Stimulated activated CD8-positive, alpha-beta memory T cell treated with anti-CD3 and anti-CD28 coated beads, Interleukin-4, amount 100 ng/mL, for 24 hours (primary cell): ENCODE measurements at regions not wholly inside any gene's neighbourhood (a gene's known extent, or its start where the extent isn't known, plus 50 kb on each side); places are given as distances from the start of the nearest gene placed in this dataset.
A peak's percentile ranks its signal among the peaks of the same experiment; 100 is the strongest.

Source experiments
- DNase-seq: peaks from one replicate; pipeline ENCODE4 v3.0.0-alpha.2; 2020; ENCODE audit warnings: low read depth

DNA sequence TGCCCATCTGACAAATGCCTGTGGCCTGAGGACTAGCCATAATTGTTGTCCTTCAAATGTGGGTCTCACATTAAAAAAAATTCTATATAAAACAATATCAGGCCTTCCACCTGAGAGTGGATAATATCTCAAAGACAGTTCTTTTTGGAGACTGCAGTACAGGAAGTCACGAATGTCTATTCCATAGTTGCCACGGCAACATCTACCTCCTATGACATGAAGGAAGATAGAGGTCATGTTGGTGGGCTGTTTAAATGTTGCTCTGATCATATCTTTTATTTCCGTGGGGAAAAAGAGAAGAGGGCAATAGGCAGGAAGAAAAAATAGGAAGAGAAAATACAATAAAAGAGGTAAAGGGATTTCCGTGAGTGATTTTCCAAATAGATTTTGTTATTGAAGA is 151.8 kb downstream of the ARL6IP6 start:
- DNase-seq = no peak

DNA sequence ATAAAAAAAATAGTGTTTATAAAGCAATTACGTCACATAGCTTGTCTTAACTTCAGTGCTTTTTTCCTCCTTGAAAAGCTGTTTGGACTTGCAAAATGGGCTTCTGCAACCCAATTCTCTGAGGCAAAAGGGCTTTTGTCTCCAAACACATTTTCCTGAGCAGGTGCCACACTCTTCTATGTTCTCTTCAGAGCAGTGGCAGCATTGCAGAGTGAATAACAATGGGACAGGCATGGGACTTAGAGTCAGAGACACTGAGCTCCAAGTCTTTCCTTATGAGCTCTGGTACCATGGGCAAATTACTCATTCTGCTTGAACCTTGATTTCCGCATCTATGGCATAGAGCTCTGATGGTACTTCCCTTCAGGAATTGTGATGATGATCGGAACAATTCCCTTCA is 149.0 kb downstream of the ARL6IP6 start:
- no peak for DNase-seq

GRCh38 chr2:152864601-152865149 is 146.3 kb downstream of the ARL6IP6 start:
- no peak for DNase-seq

GRCh38 chr2:152863826-152864225 is 145.4 kb downstream of the ARL6IP6 start:
- DNase-seq = no peak

GRCh38 chr2:152861349-152861942 is 143.0 kb downstream of the ARL6IP6 start:
- peak; percentile 1 for DNase-seq

GRCh38 chr2:152858594-152859265 is 140.3 kb downstream of the ARL6IP6 start:
- DNase-seq = no peak

DNA sequence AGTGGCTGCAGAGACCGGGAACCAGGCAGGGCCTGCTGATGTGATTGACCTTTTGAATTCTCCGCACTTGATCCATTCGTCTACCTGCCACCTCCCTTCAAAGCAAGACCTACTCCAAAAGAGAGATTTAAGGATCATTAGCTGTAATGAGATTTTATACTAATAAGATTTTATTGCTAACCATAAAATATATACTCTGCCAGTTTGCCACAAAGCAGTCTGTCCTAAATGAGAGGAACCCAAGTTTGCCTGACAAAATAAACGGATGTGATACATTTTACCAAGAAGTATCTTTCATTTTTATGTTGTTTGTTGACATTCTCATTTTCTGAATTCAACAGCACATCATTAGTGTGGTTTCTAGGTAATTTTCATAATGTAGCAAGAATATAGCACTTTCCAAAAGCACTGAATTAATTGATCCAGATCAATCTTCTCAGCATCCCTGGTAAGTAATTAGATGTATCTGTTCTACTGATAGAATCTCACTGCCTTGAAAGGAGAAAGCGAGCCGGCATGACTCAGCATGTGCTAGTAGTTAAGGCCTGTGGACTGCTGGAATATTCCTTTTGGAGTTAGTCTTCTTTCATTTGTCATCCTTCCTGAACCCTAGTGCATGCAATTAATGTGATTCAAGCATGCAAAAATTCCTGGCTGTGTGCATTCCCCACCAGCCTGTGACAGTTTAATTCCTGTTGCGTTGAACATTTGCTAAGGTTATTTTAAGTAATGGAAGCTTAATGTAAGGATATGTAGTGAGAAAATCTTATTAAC is 128.5 kb downstream of the ARL6IP6 start:
- no peak for DNase-seq

DNA sequence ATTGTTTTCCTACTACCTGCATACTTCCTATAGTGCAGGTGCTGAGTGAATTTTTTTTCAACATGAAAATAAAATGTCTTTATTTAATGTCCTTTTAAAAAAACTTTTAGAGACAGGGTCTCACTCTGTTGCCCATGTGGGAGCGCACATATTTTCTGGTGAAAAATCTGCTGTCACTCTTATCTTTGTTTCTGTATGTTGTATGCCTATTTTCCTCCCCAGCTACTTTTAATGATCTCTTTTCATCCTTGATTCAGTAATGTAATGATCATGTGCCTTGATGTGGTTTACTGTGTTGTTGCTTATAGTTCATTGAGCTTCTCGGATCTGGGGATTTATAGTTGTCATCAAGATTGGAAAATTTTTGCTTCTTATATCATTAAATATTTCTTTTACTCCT is 117.3 kb downstream of the ARL6IP6 start:
- no peak for DNase-seq

DNA sequence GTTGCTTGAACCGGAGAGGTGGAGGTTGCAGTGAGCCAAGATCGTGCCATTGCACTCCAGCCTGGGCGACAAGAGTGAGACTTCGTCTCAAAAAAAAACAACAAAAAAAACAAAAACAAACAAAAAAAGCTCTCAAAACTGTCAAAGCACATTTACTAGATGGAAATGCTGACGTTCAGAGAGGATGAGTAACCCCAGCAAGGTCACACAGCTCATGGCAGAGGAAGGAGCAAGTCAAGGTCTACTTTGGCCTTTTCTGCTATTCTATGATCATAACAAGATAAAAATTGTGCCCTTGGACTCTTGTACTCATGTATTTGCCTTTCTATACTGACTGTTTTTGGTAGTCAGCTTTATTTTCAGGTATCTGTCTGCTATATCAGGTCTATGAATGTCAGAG is 109.5 kb downstream of the ARL6IP6 start:
- no peak for DNase-seq

DNA sequence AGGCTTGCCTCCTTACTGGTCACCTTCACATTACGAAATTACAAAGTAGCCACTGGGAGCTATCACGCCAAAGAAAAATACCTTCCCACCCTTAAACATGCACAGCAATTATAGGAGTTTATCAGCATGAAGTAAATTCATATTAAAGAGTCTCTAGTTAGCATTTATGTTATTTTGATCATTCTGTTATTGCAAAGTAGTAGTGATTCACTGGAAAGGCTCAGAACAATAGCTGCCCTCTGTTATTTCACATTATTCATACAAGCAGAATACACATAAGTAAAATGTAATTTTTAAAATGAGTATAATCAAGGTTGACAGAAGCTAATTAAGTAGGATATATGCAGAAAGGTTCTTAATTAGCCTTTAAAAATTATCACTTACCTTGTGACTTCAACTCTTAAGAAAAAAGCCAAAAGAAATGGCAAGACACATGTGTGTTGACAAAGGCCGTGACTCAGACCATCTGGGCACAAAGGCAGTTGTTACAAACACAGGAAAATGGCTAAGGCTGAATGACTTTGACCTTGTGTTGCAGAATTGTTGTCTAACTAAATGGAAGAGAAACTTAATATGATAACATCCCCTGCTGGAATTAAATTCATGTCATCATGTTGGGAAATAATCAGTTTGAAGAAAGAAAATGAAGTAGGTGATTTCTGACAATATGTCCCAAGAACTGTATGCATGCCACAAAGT is 108.3 kb downstream of the ARL6IP6 start:
- DNase-seq = no peak

- DNase-seq = no peak
Measured at GRCh38 chr2:152825834-152826233, 107.4 kb downstream of the ARL6IP6 start.

DNA sequence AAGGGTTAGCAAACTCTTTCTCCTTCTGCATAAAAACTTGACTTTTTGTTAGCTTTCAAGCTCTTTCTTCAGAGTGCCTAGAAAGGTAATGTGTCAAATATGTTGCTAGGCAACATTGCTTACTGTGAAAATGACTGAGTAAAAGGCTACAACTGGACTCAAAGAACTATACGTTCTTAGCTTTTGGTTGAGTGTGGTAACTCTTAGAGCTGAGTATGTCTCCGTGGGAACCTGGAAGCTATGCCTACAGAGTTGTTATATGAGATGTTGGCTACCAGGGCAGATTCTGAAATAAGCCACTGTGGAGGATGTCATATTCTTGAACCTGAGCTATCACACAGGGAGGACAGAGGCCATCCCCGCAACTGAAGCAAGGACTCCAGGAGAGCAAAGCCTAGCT is 105.5 kb downstream of the ARL6IP6 start:
- DNase-seq = no peak

- no peak for DNase-seq
Measured at GRCh38 chr2:152822676-152823075, 104.3 kb downstream of the ARL6IP6 start.

DNA sequence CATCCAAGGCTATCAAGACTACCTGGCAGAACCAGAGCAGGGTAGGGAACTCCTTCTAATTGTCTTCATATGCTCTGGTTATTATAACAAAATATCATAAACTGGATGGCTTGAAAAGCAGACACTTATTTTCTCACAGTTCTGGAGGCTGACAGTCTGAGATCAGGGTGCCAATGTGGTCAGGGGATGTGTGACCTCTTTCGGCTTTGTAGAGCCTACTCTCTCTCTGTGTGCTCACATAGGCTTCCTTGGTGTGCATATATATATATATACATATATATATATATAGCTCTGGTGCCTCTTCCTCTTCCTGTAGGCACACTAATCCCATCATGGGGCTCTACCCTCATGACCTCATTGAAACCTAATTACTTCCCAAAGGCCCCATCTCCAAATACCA is 101.6 kb downstream of the ARL6IP6 start:
- DNase-seq = no peak

- no peak for DNase-seq
Measured at GRCh38 chr2:152815634-152816257, 97.3 kb downstream of the ARL6IP6 start.

GRCh38 chr2:152814475-152815030 is 96.1 kb downstream of the ARL6IP6 start:
- no peak for DNase-seq

DNA sequence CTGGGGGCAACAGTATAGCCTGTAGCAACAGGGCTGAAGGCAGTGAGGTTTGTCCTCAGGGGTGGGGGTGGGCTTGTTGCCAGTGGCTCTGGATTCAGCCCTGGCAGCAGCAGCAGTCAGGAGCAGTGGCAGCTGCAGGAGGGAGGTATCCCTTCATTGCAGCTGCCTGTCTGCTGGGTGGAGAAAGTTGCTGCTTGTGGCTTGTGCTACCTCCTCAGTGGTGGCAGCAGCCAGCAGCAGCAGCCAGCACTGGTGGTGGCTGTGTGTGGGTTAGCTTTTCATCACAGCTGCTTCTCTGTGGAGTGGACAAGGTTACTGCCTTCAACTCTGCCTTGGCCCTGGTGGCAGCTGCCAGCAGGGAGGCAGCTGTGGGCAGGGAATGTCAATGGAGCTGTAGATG is 94.9 kb downstream of the ARL6IP6 start:
- no peak for DNase-seq
